GM23248 (cell line): ENCODE measurements at regions not wholly inside any gene's neighbourhood (a gene's known extent, or its start where the extent isn't known, plus 50 kb on each side); places are given as distances from the start of the nearest gene placed in this dataset.

Source experiments
- EZH2 ChIP-seq: fragments of 200-600 bp; sonication (generic); IDR thresholded peaks from 2 replicates; pipeline ENCODE4 v1.6.1; 2018; ENCODE audit warnings: antibody characterized with exemption, mild to moderate bottlenecking; ENCODE audit not compliant: insufficient read depth, poor library complexity, severe bottlenecking
- EZH2phosphoT487 ChIP-seq: fragments of 200-600 bp; sonication (generic); IDR thresholded peaks from 2 replicates; pipeline ENCODE4 v1.6.1; 2018; ENCODE audit warnings: antibody characterized with exemption, moderate library complexity, mild to moderate bottlenecking, low read depth; ENCODE audit not compliant: insufficient read depth

DNA sequence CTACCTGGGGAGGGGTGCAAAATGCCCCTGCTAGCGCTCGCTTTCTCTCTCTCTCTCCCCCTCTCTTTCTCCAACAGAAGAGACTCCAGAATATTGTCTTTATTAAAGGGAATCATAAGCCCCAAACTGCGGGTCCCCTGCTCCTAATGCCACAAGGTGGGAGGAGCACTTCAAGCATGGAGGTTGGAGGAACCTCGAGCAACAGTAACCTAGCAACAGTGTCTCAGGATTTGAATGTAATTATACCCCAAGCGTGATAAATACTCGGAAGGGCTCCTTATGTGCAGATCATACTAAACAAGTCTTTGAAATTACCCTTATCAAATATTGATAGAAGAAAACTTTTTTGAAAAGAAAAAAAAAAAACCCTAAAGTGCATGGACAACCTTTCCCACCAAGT lies 582.2 kb upstream of the PPP2R3A start:
- TF ChIP-seq EZH2, result no peak
- no peak for TF ChIP-seq EZH2phosphoT487
